ENCODE measurements at regions not wholly inside any gene's neighbourhood (a gene's known extent, or its start where the extent isn't known, plus 50 kb on each side); places are given as distances from the start of the nearest gene placed in this dataset.

- in situ Hi-C loops (cut with MboI; ENCODE audit: low sequenced_read_pairs): no loop called here
- no peak overlapping the region for H2AFZ ChIP-seq (replicated peaks; ENCODE audit: low read length, poor library complexity)
- no peak overlapping the region for H3K4me3 ChIP-seq (ENCODE audit: insufficient read depth, low read depth, low read length)
- POLR2A ChIA-PET (ENCODE audit: unreplicated experiment): no interaction called here
- ATAC-seq (ENCODE audit: low read depth): no peak
- H3K27me3 ChIP-seq (ENCODE audit: control insufficient read depth, insufficient read depth, low read length): no peaks in the 10 kb centered on the region
- H2AK5ac ChIP-seq (ENCODE audit: low read depth, low read length): no peak overlapping the region
- CTCF ChIA-PET: no interaction called here
- H4K8ac ChIP-seq (ENCODE audit: low read depth in 2 of 2, low read length in 2 of 2): no peak overlapping the region
- no peak overlapping the region for H2BK20ac ChIP-seq (ENCODE audit: low read depth, low read length)
- H3K4me1 ChIP-seq (ENCODE audit: control insufficient read depth, insufficient read depth, low read length): no peaks in the 10 kb centered on the region
- H3K14ac ChIP-seq (replicated peaks; ENCODE audit: low read depth, low read length): no peak overlapping the region
- H4K5ac ChIP-seq (ENCODE audit: low read depth, low read length): no peak overlapping the region
- no peak overlapping the region for H4K91ac ChIP-seq (ENCODE audit: insufficient read depth, low read depth, low read length)
- no peaks in the 10 kb centered on the region for H3K79me1 ChIP-seq (ENCODE audit: low read depth in 1 of 2, low read length in 2 of 2)
- no TSS peak for BruUV-seq (replicated peaks)
- H3K4me2 ChIP-seq (ENCODE audit: low read depth, low read length): no peak overlapping the region
- no peak overlapping the region for H3K23ac ChIP-seq (ENCODE audit: low read depth, low read length)
- no peaks in the 10 kb centered on the region for H3K36me3 ChIP-seq (ENCODE audit: control insufficient read depth, insufficient read depth, low read length)
- H3K18ac ChIP-seq (ENCODE audit: low read depth, low read length): no peak overlapping the region
- dilution Hi-C loops (cut with HindIII; ENCODE audit: low sequenced_read_pairs, unreplicated experiment): no loop called here
- no peak overlapping the region for H2BK15ac ChIP-seq (ENCODE audit: low read depth, low read length)
- H2BK5ac ChIP-seq (ENCODE audit: low read depth, low read length, poor library complexity, severe bottlenecking): no peak overlapping the region
- H2BK120ac ChIP-seq (ENCODE audit: low read depth, low read length): no peak overlapping the region
- no peak overlapping the region for H3K4ac ChIP-seq (ENCODE audit: low read depth, low read length)
- H3K27ac ChIP-seq (ENCODE audit: insufficient read depth, low read length): no peak overlapping the region
- H3K9me3 ChIP-seq (ENCODE audit: control insufficient read depth, insufficient read depth, low read length): no peaks in the 10 kb centered on the region
- intact Hi-C loops (cut with micrococcal nuclease): no loop called here
- H3K9me1 ChIP-seq (ENCODE audit: insufficient read depth, low read length): no peaks in the 10 kb centered on the region
- no peak overlapping the region for H3K9ac ChIP-seq (ENCODE audit: low read depth, low read length)
- no peak overlapping the region for H3K56ac ChIP-seq (ENCODE audit: extremely low read depth, insufficient read depth, low read length)
- TF ChIP-seq RAD21 (IDR thresholded peaks at IDR 0.05; ENCODE audit: low read length): no peak
- TF ChIP-seq, protein P1, sequence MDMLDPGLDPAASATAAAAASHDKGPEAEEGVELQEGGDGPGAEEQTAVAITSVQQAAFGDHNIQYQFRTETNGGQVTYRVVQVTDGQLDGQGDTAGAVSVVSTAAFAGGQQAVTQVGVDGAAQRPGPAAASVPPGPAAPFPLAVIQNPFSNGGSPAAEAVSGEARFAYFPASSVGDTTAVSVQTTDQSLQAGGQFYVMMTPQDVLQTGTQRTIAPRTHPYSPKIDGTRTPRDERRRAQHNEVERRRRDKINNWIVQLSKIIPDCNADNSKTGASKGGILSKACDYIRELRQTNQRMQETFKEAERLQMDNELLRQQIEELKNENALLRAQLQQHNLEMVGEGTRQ (IDR thresholded peaks at IDR 0.05; ENCODE audit: low read depth, low read length): no peak
- no peak for TF ChIP-seq POLR2A (IDR thresholded peaks at IDR 0.05; ENCODE audit: low read depth, low read length)
- no peak for TF ChIP-seq SMC3 (IDR thresholded peaks at IDR 0.05; ENCODE audit: low read depth, low read length)
- no peak for TF ChIP-seq ELK1 (IDR thresholded peaks at IDR 0.05; ENCODE audit: borderline replicate concordance, low read depth, low read length)
- no peak for TF ChIP-seq BHLHE40 (IDR thresholded peaks at IDR 0.05; ENCODE audit: low read depth, low read length)
- no peak for TF ChIP-seq FOS (IDR thresholded peaks at IDR 0.05; ENCODE audit: low read depth, low read length)
- TF ChIP-seq RFX5 (IDR thresholded peaks at IDR 0.05; ENCODE audit: low read depth, low read length): no peak
- TF ChIP-seq NFE2L2 (IDR thresholded peaks at IDR 0.05; ENCODE audit: low read depth, low read length): no peak
- no peak for TF ChIP-seq CEBPB (IDR thresholded peaks at IDR 0.05; ENCODE audit: low read depth, low read length)
- TF ChIP-seq MAZ (IDR thresholded peaks at IDR 0.05; ENCODE audit: borderline replicate concordance, low read depth, low read length): no peak
- TF ChIP-seq MAFK (IDR thresholded peaks at IDR 0.05; ENCODE audit: low read depth, low read length): no peak
- TF ChIP-seq RCOR1 (IDR thresholded peaks at IDR 0.05; ENCODE audit: insufficient replicate concordance, low read length): no peak
- TF ChIP-seq MXI1 (IDR thresholded peaks at IDR 0.05; ENCODE audit: borderline replicate concordance, low read depth, low read length): no peak
- no peaks in the 10 kb centered on the region for H4K20me1 ChIP-seq (ENCODE audit: insufficient read depth, low read length)
- no peak for DNase-seq
- no peak overlapping the region for H2AK9ac ChIP-seq (replicated peaks; ENCODE audit: low read depth, low read length, poor library complexity)
Measured at GRCh38 chr5:18299166-18299565, 664.9 kb downstream of the TAF11L14 start.

All from IMR-90 (cell line).